ENCODE measurements at regions not wholly inside any gene's neighbourhood (a gene's known extent, or its start where the extent isn't known, plus 50 kb on each side); places are given as distances from the start of the nearest gene placed in this dataset.

DNA sequence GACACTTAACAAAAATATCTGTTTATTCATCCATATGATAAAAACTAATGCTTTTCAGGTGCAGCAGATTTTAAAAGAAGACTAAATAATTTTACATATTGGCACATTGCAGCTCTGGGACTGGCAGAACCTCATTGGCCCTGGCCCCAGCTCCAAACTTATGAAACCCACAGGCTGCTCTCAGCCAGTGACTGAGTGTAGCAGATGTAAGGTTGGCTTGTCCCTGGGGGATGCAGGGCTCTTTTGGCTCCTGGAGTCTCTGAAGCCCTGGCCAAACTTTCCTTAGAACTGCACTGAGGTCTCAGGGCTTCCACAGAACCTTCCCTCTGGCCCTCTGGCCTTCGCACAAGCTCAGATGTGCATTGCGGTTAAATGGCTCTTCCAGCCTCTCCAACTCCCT is 725.0 kb upstream of the SOX11 start:
- TF ChIP-seq, protein P1, sequence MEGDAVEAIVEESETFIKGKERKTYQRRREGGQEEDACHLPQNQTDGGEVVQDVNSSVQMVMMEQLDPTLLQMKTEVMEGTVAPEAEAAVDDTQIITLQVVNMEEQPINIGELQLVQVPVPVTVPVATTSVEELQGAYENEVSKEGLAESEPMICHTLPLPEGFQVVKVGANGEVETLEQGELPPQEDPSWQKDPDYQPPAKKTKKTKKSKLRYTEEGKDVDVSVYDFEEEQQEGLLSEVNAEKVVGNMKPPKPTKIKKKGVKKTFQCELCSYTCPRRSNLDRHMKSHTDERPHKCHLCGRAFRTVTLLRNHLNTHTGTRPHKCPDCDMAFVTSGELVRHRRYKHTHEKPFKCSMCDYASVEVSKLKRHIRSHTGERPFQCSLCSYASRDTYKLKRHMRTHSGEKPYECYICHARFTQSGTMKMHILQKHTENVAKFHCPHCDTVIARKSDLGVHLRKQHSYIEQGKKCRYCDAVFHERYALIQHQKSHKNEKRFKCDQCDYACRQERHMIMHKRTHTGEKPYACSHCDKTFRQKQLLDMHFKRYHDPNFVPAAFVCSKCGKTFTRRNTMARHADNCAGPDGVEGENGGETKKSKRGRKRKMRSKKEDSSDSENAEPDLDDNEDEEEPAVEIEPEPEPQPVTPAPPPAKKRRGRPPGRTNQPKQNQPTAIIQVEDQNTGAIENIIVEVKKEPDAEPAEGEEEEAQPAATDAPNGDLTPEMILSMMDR (IDR thresholded peaks at IDR 0.05): no peak
- no peak for TF ChIP-seq POLR2A (IDR thresholded peaks at IDR 0.05)
